HEK293 (cell line): ENCODE measurements at regions not wholly inside any gene's neighbourhood (a gene's known extent, or its start where the extent isn't known, plus 50 kb on each side); places are given as distances from the start of the nearest gene placed in this dataset.

ENCODE experiments used
- CTCF ChIA-PET: fragments of 350-600 bp; formaldehyde crosslinking; extraction: SDS; loops from one replicate; lab custom pipeline; 2021; ENCODE audit warnings: antibody characterized with exemption; lab: Yijun Ruan, JAX
- POLR2A ChIA-PET: fragments of 300-600 bp; formaldehyde crosslinking; extraction: SDS; loops from one replicate; lab custom pipeline; 2020; ENCODE audit warnings: antibody characterized with exemption, inconsistent platforms; lab: Yijun Ruan, JAX
- H3K27ac ChIP-seq: fragments of 200-500 bp; sonication (Bioruptor generic); 2 replicates; pipeline ENCODE4 v1.5.1; 2014; ENCODE audit warnings: low read depth, low read length, control low read depth, inconsistent platforms; ENCODE audit errors: extremely low read depth
- H3K36me3 ChIP-seq, 2 experiments: fragments of 200-500 bp in 1 of 2; sonication (Bioruptor generic) in 1 of 2; 1 replicate in 1 of 2; 2 replicates in 1 of 2; pipeline ENCODE4 v1.5.1; 2014 to 2017; ENCODE audit warnings: inconsistent platforms in 2 of 2, low read length in 2 of 2; ENCODE audit not compliant: control insufficient read depth in 2 of 2, insufficient read depth in 1 of 2
- H3K4me1 ChIP-seq: fragments of 200-500 bp; sonication (Bioruptor generic); 2 replicates; pipeline ENCODE4 v1.5.1; 2014; ENCODE audit warnings: mild to moderate bottlenecking, low read length, inconsistent platforms; ENCODE audit not compliant: control insufficient read depth, insufficient read depth
- H3K4me3 ChIP-seq: 2 replicates; pipeline ENCODE4 v1.5.1; 2011; ENCODE audit warnings: low read depth, mild to moderate bottlenecking, control low read depth, low read length, moderate library complexity
- H3K9me3 ChIP-seq: fragments of 200-500 bp; sonication (Bioruptor generic); 2 replicates; pipeline ENCODE4 v1.5.1; 2014; ENCODE audit warnings: low read depth, low read length, inconsistent platforms; ENCODE audit not compliant: control insufficient read depth, insufficient read depth
- SETDB1 ChIP-seq: IDR thresholded peaks from one replicate; pipeline ENCODE4 v1.6.1; 2017; ENCODE audit warnings: mild to moderate bottlenecking, low read length, moderate library complexity, mixed read lengths; ENCODE audit not compliant: insufficient read length
- SP7 ChIP-seq: fragments of 450-650 bp; formaldehyde crosslinking; IDR thresholded peaks from 2 replicates; pipeline ENCODE4 v1.5.1; 2016; ENCODE audit warnings: missing biosample characterization, missing genetic modification characterization
- ZBTB17 ChIP-seq: fragments of 450-650 bp; formaldehyde crosslinking; IDR thresholded peaks from 2 replicates; pipeline ENCODE4 v1.5.1; 2016; ENCODE audit warnings: missing biosample characterization, missing genetic modification characterization
- ZNF10 ChIP-seq: fragments of 450-650 bp; formaldehyde crosslinking; IDR thresholded peaks from 2 replicates; pipeline ENCODE4 v1.5.1; 2017; ENCODE audit warnings: missing biosample characterization, missing genetic modification characterization
- ZNF148 ChIP-seq: fragments of 450-650 bp; formaldehyde crosslinking; IDR thresholded peaks from 2 replicates; pipeline ENCODE4 v1.5.0; 2017; ENCODE audit warnings: missing biosample characterization, missing genetic modification characterization, borderline replicate concordance
- ZNF274 ChIP-seq, 2 experiments: fragments of 200-500 bp in 1 of 2; fragments of 450-650 bp in 1 of 2; sonication (Bioruptor generic) in 1 of 2; formaldehyde crosslinking in 1 of 2; IDR thresholded peaks; 2 replicates each; pipeline versions ENCODE4 v1.5.1 to v1.6.1; 2014 to 2016; ENCODE audit warnings: borderline replicate concordance in 1 of 2, inconsistent platforms in 1 of 2, low read length in 1 of 2, missing biosample characterization in 1 of 2, missing genetic modification characterization in 1 of 2
- ZNF473 ChIP-seq: fragments of 450-650 bp; formaldehyde crosslinking; IDR thresholded peaks from 2 replicates; pipeline ENCODE4 v1.5.1; 2017; ENCODE audit warnings: missing biosample characterization, missing genetic modification characterization
- ZNF518A ChIP-seq: fragments of 450-650 bp; formaldehyde crosslinking; conservative IDR thresholded peaks from 2 replicates; pipeline ENCODE4 v1.5.1; 2016; ENCODE audit warnings: low read depth, missing biosample characterization, missing genetic modification characterization
- ZNF843 ChIP-seq: fragments of 450-650 bp; formaldehyde crosslinking; IDR thresholded peaks from 2 replicates; pipeline ENCODE4 v1.5.1; 2016; ENCODE audit warnings: missing biosample characterization, missing genetic modification characterization
- ZXDB ChIP-seq: fragments of 450-650 bp; formaldehyde crosslinking; IDR thresholded peaks from 2 replicates; pipeline ENCODE4 v1.5.1; 2016; ENCODE audit warnings: missing biosample characterization, missing genetic modification characterization
- TF ChIP-seq, protein P1 (sequence below): fragments of 450-650 bp; formaldehyde crosslinking; IDR thresholded peaks from 2 replicates; pipeline ENCODE4 v1.5.1; 2016; ENCODE audit warnings: missing biosample characterization, missing genetic modification characterization
- TF ChIP-seq, protein P2 (sequence below): fragments of 450-650 bp; formaldehyde crosslinking; IDR thresholded peaks from 2 replicates; pipeline ENCODE4 v1.5.1; 2016; ENCODE audit warnings: missing biosample characterization, missing genetic modification characterization
- TF ChIP-seq, protein P3 (sequence below): sonication (generic); formaldehyde crosslinking; IDR thresholded peaks from 2 replicates; pipeline ENCODE4 v1.8.1; 2022; ENCODE audit warnings: mild to moderate bottlenecking, moderate library complexity, missing genetic modification reagents
- TF ChIP-seq, protein P4 (sequence below): fragments of 450-650 bp; formaldehyde crosslinking; optimal IDR thresholded peaks from 2 replicates; pipeline ENCODE3; 2016; ENCODE audit warnings: missing biosample characterization, mild to moderate bottlenecking, missing genetic modification characterization
- TF ChIP-seq, protein P5 (sequence below): fragments of 450-650 bp; formaldehyde crosslinking; IDR thresholded peaks from 2 replicates; pipeline ENCODE4 v1.5.1; 2016; ENCODE audit warnings: missing biosample characterization, missing genetic modification characterization

- Histone ChIP-seq H3K9me3 (no peaks in the 10 kb centered on the region), H3K36me3 (no peaks in the 10 kb centered on the region), H3K27ac (no peak overlapping the region), H3K4me1 (0 out of 2 replicates have a peak, but pooled peaks cover 3% of the 10 kb centered on the region), H3K4me3 (no peak overlapping the region)
- TF ChIP-seq SP7 (tag by site-specific recombination) (no peak), ZBTB17 (tag by site-specific recombination) (no peak), ZXDB (tag by site-specific recombination) (no peak), SETDB1 (no peak), ZNF518A (tag by site-specific recombination) (no peak), ZNF843 (tag by site-specific recombination) (no peak), ZNF473 (tag by site-specific recombination) (no peak), ZNF148 (tag by site-specific recombination) (no peak)
- TF ChIP-seq, protein P1, sequence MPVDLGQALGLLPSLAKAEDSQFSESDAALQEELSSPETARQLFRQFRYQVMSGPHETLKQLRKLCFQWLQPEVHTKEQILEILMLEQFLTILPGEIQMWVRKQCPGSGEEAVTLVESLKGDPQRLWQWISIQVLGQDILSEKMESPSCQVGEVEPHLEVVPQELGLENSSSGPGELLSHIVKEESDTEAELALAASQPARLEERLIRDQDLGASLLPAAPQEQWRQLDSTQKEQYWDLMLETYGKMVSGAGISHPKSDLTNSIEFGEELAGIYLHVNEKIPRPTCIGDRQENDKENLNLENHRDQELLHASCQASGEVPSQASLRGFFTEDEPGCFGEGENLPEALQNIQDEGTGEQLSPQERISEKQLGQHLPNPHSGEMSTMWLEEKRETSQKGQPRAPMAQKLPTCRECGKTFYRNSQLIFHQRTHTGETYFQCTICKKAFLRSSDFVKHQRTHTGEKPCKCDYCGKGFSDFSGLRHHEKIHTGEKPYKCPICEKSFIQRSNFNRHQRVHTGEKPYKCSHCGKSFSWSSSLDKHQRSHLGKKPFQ, result no peak
- TF ChIP-seq, protein P2, sequence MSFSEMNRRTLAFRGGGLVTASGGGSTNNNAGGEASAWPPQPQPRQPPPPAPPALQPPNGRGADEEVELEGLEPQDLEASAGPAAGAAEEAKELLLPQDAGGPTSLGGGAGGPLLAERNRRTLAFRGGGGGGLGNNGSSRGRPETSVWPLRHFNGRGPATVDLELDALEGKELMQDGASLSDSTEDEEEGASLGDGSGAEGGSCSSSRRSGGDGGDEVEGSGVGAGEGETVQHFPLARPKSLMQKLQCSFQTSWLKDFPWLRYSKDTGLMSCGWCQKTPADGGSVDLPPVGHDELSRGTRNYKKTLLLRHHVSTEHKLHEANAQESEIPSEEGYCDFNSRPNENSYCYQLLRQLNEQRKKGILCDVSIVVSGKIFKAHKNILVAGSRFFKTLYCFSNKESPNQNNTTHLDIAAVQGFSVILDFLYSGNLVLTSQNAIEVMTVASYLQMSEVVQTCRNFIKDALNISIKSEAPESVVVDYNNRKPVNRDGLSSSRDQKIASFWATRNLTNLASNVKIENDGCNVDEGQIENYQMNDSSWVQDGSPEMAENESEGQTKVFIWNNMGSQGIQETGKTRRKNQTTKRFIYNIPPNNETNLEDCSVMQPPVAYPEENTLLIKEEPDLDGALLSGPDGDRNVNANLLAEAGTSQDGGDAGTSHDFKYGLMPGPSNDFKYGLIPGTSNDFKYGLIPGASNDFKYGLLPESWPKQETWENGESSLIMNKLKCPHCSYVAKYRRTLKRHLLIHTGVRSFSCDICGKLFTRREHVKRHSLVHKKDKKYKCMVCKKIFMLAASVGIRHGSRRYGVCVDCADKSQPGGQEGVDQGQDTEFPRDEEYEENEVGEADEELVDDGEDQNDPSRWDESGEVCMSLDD (tag by site-specific recombination), result no peak
- POLR2A ChIA-PET, result no interaction called here
- CTCF ChIA-PET, result interaction anchor here (0.7 kb wide), 1 partner anchor 139 kb away, joined by 4 read pairs; no protein-coding TSS in a partner anchor
These were observed 281.7 kb upstream of the RASGRP1 start for GRCh38 chr15:38846346-38846745.

DNA sequence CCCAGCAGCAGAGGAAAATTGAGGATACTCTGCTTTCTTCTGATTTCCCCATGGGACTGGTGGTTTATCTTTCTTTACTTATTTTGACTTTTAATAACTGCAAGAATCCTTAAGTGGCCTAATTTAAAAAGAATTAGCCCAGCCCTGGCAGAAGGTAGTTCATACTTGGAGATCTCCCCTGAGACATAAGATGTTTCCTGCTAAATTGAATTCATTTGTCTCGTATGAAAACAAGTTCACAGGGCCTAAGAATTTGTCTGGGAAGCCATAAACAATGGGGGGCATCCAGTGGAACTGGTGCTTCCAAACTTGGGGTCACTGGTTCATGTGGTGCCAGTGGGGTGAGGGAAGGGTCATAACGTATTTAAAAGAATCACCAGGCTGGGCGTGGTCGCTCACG lies 283.1 kb upstream of the RASGRP1 start:
- no peak overlapping the region for H3K4me3 ChIP-seq
- H3K27ac ChIP-seq, result no peak overlapping the region
- no peaks in the 10 kb centered on the region for H3K36me3 ChIP-seq
- 0 out of 2 replicates have a peak, but pooled peaks cover 3% of the 10 kb centered on the region for H3K4me1 ChIP-seq
- POLR2A ChIA-PET, result no interaction called here
- CTCF ChIA-PET, result no interaction called here
- no peaks in the 10 kb centered on the region for H3K9me3 ChIP-seq
- TF ChIP-seq, protein P3, sequence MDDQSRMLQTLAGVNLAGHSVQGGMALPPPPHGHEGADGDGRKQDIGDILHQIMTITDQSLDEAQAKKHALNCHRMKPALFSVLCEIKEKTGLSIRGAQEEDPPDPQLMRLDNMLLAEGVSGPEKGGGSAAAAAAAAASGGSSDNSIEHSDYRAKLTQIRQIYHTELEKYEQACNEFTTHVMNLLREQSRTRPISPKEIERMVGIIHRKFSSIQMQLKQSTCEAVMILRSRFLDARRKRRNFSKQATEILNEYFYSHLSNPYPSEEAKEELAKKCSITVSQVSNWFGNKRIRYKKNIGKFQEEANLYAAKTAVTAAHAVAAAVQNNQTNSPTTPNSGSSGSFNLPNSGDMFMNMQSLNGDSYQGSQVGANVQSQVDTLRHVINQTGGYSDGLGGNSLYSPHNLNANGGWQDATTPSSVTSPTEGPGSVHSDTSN (CRISPR knock-in tag), result no peak
- TF ChIP-seq, protein P4, sequence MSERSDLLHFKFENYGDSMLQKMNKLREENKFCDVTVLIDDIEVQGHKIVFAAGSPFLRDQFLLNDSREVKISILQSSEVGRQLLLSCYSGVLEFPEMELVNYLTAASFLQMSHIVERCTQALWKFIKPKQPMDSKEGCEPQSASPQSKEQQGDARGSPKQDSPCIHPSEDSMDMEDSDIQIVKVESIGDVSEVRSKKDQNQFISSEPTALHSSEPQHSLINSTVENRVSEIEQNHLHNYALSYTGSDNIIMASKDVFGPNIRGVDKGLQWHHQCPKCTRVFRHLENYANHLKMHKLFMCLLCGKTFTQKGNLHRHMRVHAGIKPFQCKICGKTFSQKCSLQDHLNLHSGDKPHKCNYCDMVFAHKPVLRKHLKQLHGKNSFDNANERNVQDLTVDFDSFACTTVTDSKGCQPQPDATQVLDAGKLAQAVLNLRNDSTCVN (tag by site-specific recombination), result no peak
- TF ChIP-seq ZNF274 (IDR thresholded peaks at IDR 0.05; ENCODE audit: low read length) (no peak), ZNF274 (tag by site-specific recombination; IDR thresholded peaks at IDR 0.05; ENCODE audit: borderline replicate concordance) (no peak), ZNF10 (tag by site-specific recombination) (no peak)
- TF ChIP-seq, protein P5, sequence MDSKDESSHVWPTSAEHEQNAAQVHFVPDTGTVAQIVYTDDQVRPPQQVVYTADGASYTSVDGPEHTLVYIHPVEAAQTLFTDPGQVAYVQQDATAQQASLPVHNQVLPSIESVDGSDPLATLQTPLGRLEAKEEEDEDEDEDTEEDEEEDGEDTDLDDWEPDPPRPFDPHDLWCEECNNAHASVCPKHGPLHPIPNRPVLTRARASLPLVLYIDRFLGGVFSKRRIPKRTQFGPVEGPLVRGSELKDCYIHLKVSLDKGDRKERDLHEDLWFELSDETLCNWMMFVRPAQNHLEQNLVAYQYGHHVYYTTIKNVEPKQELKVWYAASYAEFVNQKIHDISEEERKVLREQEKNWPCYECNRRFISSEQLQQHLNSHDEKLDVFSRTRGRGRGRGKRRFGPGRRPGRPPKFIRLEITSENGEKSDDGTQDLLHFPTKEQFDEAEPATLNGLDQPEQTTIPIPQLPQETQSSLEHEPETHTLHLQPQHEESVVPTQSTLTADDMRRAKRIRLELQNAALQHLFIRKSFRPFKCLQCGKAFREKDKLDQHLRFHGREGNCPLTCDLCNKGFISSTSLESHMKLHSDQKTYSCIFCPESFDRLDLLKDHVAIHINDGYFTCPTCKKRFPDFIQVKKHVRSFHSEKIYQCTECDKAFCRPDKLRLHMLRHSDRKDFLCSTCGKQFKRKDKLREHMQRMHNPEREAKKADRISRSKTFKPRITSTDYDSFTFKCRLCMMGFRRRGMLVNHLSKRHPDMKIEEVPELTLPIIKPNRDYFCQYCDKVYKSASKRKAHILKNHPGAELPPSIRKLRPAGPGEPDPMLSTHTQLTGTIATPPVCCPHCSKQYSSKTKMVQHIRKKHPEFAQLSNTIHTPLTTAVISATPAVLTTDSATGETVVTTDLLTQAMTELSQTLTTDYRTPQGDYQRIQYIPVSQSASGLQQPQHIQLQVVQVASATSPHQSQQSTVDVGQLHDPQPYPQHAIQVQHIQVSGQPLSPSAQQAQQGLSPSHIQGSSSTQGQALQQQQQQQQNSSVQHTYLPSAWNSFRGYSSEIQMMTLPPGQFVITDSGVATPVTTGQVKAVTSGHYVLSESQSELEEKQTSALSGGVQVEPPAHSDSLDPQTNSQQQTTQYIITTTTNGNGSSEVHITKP (tag by site-specific recombination), result no peak
